ENCODE measurements at regions not wholly inside any gene's neighbourhood (a gene's known extent, or its start where the extent isn't known, plus 50 kb on each side); places are given as distances from the start of the nearest gene placed in this dataset.

GRCh38 chr3:163952499-163952898 lies 1125.8 kb downstream of the SI start:
- TF ChIP-seq USF2 (IDR thresholded peaks at IDR 0.05; ENCODE audit: borderline replicate concordance, low read depth, low read length) (no peak), CTCF (IDR thresholded peaks at IDR 0.05) (no peak), RFX5 (IDR thresholded peaks at IDR 0.05; ENCODE audit: low read length) (no peak), RAD21 (IDR thresholded peaks at IDR 0.05; ENCODE audit: low read length) (no peak)

Data from SK-N-SH (cell line).